ENCODE measurements at regions not wholly inside any gene's neighbourhood (a gene's known extent, or its start where the extent isn't known, plus 50 kb on each side); places are given as distances from the start of the nearest gene placed in this dataset.

DNA sequence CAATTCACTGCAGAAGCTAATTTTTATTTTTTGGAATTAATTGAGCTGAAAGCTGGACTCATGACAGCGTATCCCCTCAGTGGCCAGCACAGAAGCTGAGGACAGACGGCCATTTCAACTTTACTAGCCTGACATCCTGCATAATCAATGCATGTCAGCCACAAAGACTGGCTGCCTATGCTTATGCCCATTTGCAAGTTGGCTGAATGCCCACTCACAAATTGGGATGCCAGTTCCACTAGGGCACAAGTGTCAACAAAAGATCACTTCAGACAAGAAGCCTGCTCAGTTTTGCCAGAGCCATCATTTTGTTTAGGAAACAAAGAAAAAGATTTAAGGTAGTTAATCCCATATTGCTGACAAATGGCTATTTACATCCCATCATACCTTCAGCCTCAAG is 417.6 kb downstream of the NOVA1 start:
- no peaks in the 10 kb centered on the region for H3K36me3 ChIP-seq (ENCODE audit: control insufficient read depth in 2 of 2, insufficient read depth in 2 of 2, low read length in 2 of 2)
- no peak overlapping the region for H3K27ac ChIP-seq (ENCODE audit: low read length)
- no peak overlapping the region for H3K4me3 ChIP-seq (ENCODE audit: low read length in 2 of 2)
- H3K4me1 ChIP-seq (ENCODE audit: control insufficient read depth, insufficient read depth, low read length): no peaks in the 10 kb centered on the region
- no peaks in the 10 kb centered on the region for H3K9me3 ChIP-seq (ENCODE audit: control insufficient read depth in 2 of 2, low read length in 2 of 2)
- no peaks in the 10 kb centered on the region for H3K27me3 ChIP-seq (ENCODE audit: control insufficient read depth in 1 of 2, insufficient read depth in 2 of 2, low read length in 2 of 2)
- no peak overlapping the region for H3K9ac ChIP-seq (ENCODE audit: low read length in 2 of 2)

- H3K36me3 ChIP-seq (ENCODE audit: control insufficient read depth in 2 of 2, insufficient read depth in 2 of 2, low read length in 2 of 2): no peaks in the 10 kb centered on the region
- no peaks in the 10 kb centered on the region for H3K9me3 ChIP-seq (ENCODE audit: control insufficient read depth in 2 of 2, low read length in 2 of 2)
- no peak overlapping the region for H3K27ac ChIP-seq (ENCODE audit: low read length)
- H3K4me3 ChIP-seq (ENCODE audit: low read length in 2 of 2): no peak overlapping the region
- H3K4me1 ChIP-seq (ENCODE audit: control insufficient read depth, insufficient read depth, low read length): no peaks in the 10 kb centered on the region
- no peak overlapping the region for H3K9ac ChIP-seq (ENCODE audit: low read length in 2 of 2)
- no peaks in the 10 kb centered on the region for H3K27me3 ChIP-seq (ENCODE audit: control insufficient read depth in 1 of 2, insufficient read depth in 2 of 2, low read length in 2 of 2)
Observed at GRCh38 chr14:26175658-26176057, 422.2 kb downstream of the NOVA1 start.

DNA sequence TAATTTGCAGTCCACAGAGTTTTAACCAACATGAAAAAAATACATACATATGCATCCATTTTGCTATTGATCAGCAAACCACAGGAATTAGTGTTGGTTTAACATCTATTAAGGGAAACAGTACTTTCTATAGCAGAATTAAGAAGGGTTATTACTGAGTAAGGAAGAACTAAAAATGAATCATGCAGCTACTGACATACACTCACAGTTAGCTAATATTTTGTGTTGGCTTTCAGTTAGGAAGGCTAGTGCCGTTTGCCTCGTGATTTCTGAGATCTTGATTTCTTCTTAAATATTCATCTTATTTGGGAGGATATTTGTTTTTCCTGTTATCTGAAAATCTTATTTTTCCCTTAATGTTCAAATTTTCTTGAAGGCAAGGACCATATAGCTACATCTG is 423.4 kb downstream of the NOVA1 start:
- Histone ChIP-seq H3K4me1 (ENCODE audit: control insufficient read depth, insufficient read depth, low read length) (no peaks in the 10 kb centered on the region), H3K9ac (ENCODE audit: low read length in 2 of 2) (no peak overlapping the region), H3K27me3 (ENCODE audit: control insufficient read depth in 1 of 2, insufficient read depth in 2 of 2, low read length in 2 of 2) (no peaks in the 10 kb centered on the region), H3K27ac (ENCODE audit: low read length) (no peak overlapping the region), H3K9me3 (ENCODE audit: control insufficient read depth in 2 of 2, low read length in 2 of 2) (no peaks in the 10 kb centered on the region), H3K4me3 (ENCODE audit: low read length in 2 of 2) (no peak overlapping the region), H3K36me3 (ENCODE audit: control insufficient read depth in 2 of 2, insufficient read depth in 2 of 2, low read length in 2 of 2) (no peaks in the 10 kb centered on the region)

- Histone ChIP-seq H3K9me3 (ENCODE audit: control insufficient read depth in 2 of 2, low read length in 2 of 2) (no peaks in the 10 kb centered on the region), H3K4me3 (ENCODE audit: low read length in 2 of 2) (no peak overlapping the region), H3K9ac (ENCODE audit: low read length in 2 of 2) (no peak overlapping the region), H3K36me3 (ENCODE audit: control insufficient read depth in 2 of 2, insufficient read depth in 2 of 2, low read length in 2 of 2) (no peaks in the 10 kb centered on the region), H3K27ac (ENCODE audit: low read length) (no peak overlapping the region), H3K4me1 (ENCODE audit: control insufficient read depth, insufficient read depth, low read length) (no peaks in the 10 kb centered on the region), H3K27me3 (ENCODE audit: control insufficient read depth in 1 of 2, insufficient read depth in 2 of 2, low read length in 2 of 2) (no peaks in the 10 kb centered on the region)
Observed at GRCh38 chr14:26173581-26174110, 424.2 kb downstream of the NOVA1 start.

DNA sequence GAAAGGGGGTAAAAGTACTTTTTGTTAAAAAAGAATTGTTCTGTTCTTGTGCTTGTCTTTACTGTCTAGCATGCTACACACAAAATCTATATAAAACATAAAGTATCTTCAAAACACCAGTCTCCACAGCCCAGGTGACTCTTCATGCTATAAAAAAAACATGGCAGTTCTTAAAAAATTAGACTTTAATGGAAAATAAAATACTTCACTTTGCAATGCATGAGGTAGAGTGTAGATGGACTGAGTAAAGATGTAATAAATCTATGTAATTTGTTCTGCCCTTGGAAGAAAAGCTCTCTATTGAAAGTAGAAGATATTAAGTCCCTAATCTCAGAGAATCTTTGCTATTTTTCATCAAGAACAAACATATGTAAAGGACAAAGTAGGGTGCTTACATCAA is 425.4 kb downstream of the NOVA1 start:
- no peak overlapping the region for H3K27ac ChIP-seq (ENCODE audit: low read length)
- no peak overlapping the region for H3K9ac ChIP-seq (ENCODE audit: low read length in 2 of 2)

GRCh38 chr14:26170885-26171284 is 426.9 kb downstream of the NOVA1 start:
- no peaks in the 10 kb centered on the region for H3K36me3 ChIP-seq (ENCODE audit: control insufficient read depth in 2 of 2, insufficient read depth in 2 of 2, low read length in 2 of 2)
- no peak overlapping the region for H3K27ac ChIP-seq (ENCODE audit: low read length)
- no peak overlapping the region for H3K4me3 ChIP-seq (ENCODE audit: low read length in 2 of 2)
- no peaks in the 10 kb centered on the region for H3K27me3 ChIP-seq (ENCODE audit: control insufficient read depth in 1 of 2, insufficient read depth in 2 of 2, low read length in 2 of 2)
- no peaks in the 10 kb centered on the region for H3K9me3 ChIP-seq (ENCODE audit: control insufficient read depth in 2 of 2, low read length in 2 of 2)
- H3K9ac ChIP-seq (ENCODE audit: low read length in 2 of 2): no peak overlapping the region
- H3K4me1 ChIP-seq (ENCODE audit: control insufficient read depth, insufficient read depth, low read length): no peaks in the 10 kb centered on the region

More for the DNA sequence above, 425.4 kb downstream of the NOVA1 start:
- no peak overlapping the region for H3K4me3 ChIP-seq (ENCODE audit: low read length in 2 of 2)
- H3K27me3 ChIP-seq (ENCODE audit: control insufficient read depth in 1 of 2, insufficient read depth in 2 of 2, low read length in 2 of 2): no peaks in the 10 kb centered on the region
- H3K4me1 ChIP-seq (ENCODE audit: control insufficient read depth, insufficient read depth, low read length): no peaks in the 10 kb centered on the region
- H3K9me3 ChIP-seq (ENCODE audit: control insufficient read depth in 2 of 2, low read length in 2 of 2): no peaks in the 10 kb centered on the region
- H3K36me3 ChIP-seq (ENCODE audit: control insufficient read depth in 2 of 2, insufficient read depth in 2 of 2, low read length in 2 of 2): no peaks in the 10 kb centered on the region

GRCh38 chr14:26163761-26164160 is 434.1 kb downstream of the NOVA1 start:
- Histone ChIP-seq H3K27me3 (ENCODE audit: control insufficient read depth in 1 of 2, insufficient read depth in 2 of 2, low read length in 2 of 2) (no peaks in the 10 kb centered on the region), H3K9me3 (ENCODE audit: control insufficient read depth in 2 of 2, low read length in 2 of 2) (no peaks in the 10 kb centered on the region), H3K36me3 (ENCODE audit: control insufficient read depth in 2 of 2, insufficient read depth in 2 of 2, low read length in 2 of 2) (no peaks in the 10 kb centered on the region), H3K4me3 (ENCODE audit: low read length in 2 of 2) (no peak overlapping the region), H3K9ac (ENCODE audit: low read length in 2 of 2) (no peak overlapping the region), H3K27ac (ENCODE audit: low read length) (no peak overlapping the region), H3K4me1 (ENCODE audit: control insufficient read depth, insufficient read depth, low read length) (no peaks in the 10 kb centered on the region)

- H3K4me1 ChIP-seq (ENCODE audit: control insufficient read depth, insufficient read depth, low read length): no peaks in the 10 kb centered on the region
- no peak overlapping the region for H3K4me3 ChIP-seq (ENCODE audit: low read length in 2 of 2)
- H3K9ac ChIP-seq (ENCODE audit: low read length in 2 of 2): no peak overlapping the region
- no peaks in the 10 kb centered on the region for H3K36me3 ChIP-seq (ENCODE audit: control insufficient read depth in 2 of 2, insufficient read depth in 2 of 2, low read length in 2 of 2)
- no peaks in the 10 kb centered on the region for H3K27me3 ChIP-seq (ENCODE audit: control insufficient read depth in 1 of 2, insufficient read depth in 2 of 2, low read length in 2 of 2)
- no peak overlapping the region for H3K27ac ChIP-seq (ENCODE audit: low read length)
- no peaks in the 10 kb centered on the region for H3K9me3 ChIP-seq (ENCODE audit: control insufficient read depth in 2 of 2, low read length in 2 of 2)
Observed at GRCh38 chr14:26157517-26157916, 440.3 kb downstream of the NOVA1 start.

DNA sequence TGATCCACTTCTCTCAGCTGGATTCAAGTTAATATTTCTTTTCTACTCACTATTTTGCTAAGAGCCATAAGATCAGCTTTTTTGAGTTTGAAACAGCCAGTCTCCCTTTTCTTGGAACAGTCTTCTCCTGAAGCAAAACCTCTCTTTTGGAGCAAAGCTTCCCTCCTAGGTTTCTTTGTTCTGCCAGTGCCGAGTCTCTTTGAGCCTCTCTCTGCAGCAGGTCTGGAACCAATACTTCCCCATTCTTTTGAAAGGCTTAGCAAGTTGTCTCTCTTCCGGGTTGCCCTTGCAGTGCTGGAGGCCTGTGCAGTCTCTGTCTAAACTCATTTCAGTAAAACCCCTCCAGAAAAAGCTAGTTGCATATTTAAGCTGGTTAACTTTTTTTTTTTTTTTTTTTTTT is 454.8 kb downstream of the NOVA1 start:
- no peaks in the 10 kb centered on the region for H3K9me3 ChIP-seq (ENCODE audit: control insufficient read depth in 2 of 2, low read length in 2 of 2)
- no peaks in the 10 kb centered on the region for H3K36me3 ChIP-seq (ENCODE audit: control insufficient read depth in 2 of 2, insufficient read depth in 2 of 2, low read length in 2 of 2)
- no peaks in the 10 kb centered on the region for H3K4me1 ChIP-seq (ENCODE audit: control insufficient read depth, insufficient read depth, low read length)
- H3K9ac ChIP-seq (ENCODE audit: low read length in 2 of 2): no peak overlapping the region
- H3K27ac ChIP-seq (ENCODE audit: low read length): no peak overlapping the region
- H3K4me3 ChIP-seq (ENCODE audit: low read length in 2 of 2): no peak overlapping the region
- no peaks in the 10 kb centered on the region for H3K27me3 ChIP-seq (ENCODE audit: control insufficient read depth in 1 of 2, insufficient read depth in 2 of 2, low read length in 2 of 2)

GRCh38 chr14:26138764-26139445 is 458.9 kb downstream of the NOVA1 start:
- Histone ChIP-seq H3K4me3 (ENCODE audit: low read length in 2 of 2) (no peak overlapping the region), H3K36me3 (ENCODE audit: control insufficient read depth in 2 of 2, insufficient read depth in 2 of 2, low read length in 2 of 2) (no peaks in the 10 kb centered on the region), H3K27ac (ENCODE audit: low read length) (no peak overlapping the region), H3K9me3 (ENCODE audit: control insufficient read depth in 2 of 2, low read length in 2 of 2) (no peaks in the 10 kb centered on the region), H3K4me1 (ENCODE audit: control insufficient read depth, insufficient read depth, low read length) (no peaks in the 10 kb centered on the region), H3K27me3 (ENCODE audit: control insufficient read depth in 1 of 2, insufficient read depth in 2 of 2, low read length in 2 of 2) (no peaks in the 10 kb centered on the region), H3K9ac (ENCODE audit: low read length in 2 of 2) (no peak overlapping the region)

GRCh38 chr14:26137161-26137560 is 460.7 kb downstream of the NOVA1 start:
- no peak overlapping the region for H3K9ac ChIP-seq (ENCODE audit: low read length in 2 of 2)
- no peaks in the 10 kb centered on the region for H3K36me3 ChIP-seq (ENCODE audit: control insufficient read depth in 2 of 2, insufficient read depth in 2 of 2, low read length in 2 of 2)
- no peaks in the 10 kb centered on the region for H3K4me1 ChIP-seq (ENCODE audit: control insufficient read depth, insufficient read depth, low read length)
- no peaks in the 10 kb centered on the region for H3K9me3 ChIP-seq (ENCODE audit: control insufficient read depth in 2 of 2, low read length in 2 of 2)
- H3K4me3 ChIP-seq (ENCODE audit: low read length in 2 of 2): no peak overlapping the region
- H3K27ac ChIP-seq (ENCODE audit: low read length): no peak overlapping the region
- no peaks in the 10 kb centered on the region for H3K27me3 ChIP-seq (ENCODE audit: control insufficient read depth in 1 of 2, insufficient read depth in 2 of 2, low read length in 2 of 2)

Data from stomach smooth muscle (tissue), 2 donors.